GM12878 (cell line): ENCODE measurements at regions not wholly inside any gene's neighbourhood (a gene's known extent, or its start where the extent isn't known, plus 50 kb on each side); places are given as distances from the start of the nearest gene placed in this dataset.

Experiments
- ATAC-seq: fragments of 200-7000 bp; cut with Tn5 transposase; 3 replicates; pipeline ENCODE4 v1.9.1; 2020; ENCODE audit warnings: mild to moderate bottlenecking, moderate library complexity
- BruUV-seq: library from RNA; stranded (reverse); fragments of 400-500 nt; replicated peaks from 2 replicates; lab custom pipeline; 2021; lab: Mats Ljungman, UMichigan
- CTCF ChIA-PET: fragments of 300-600 bp; sonication (Branson Sonifier 250); formaldehyde crosslinking; extraction: SDS; loops from one replicate; lab custom pipeline; 2021; ENCODE audit warnings: inconsistent platforms; lab: Yijun Ruan, JAX
- POLR2A ChIA-PET: fragments of 350-600 bp; formaldehyde crosslinking; extraction: SDS; loops from one replicate; lab custom pipeline; 2021; ENCODE audit warnings: inconsistent platforms; lab: Charles Lee
- RAD21 ChIA-PET: fragments of 300-600 bp; sonication (Branson Sonifier 250); formaldehyde crosslinking; loops from one replicate; lab custom pipeline; 2023; ENCODE audit warnings: antibody characterized with exemption; ENCODE audit not compliant: unreplicated experiment; lab: Charles Lee
- SMC1A ChIA-PET: fragments of 300-600 bp; sonication (Branson Sonifier 250); formaldehyde crosslinking; loops from one replicate; lab custom pipeline; 2023; ENCODE audit not compliant: unreplicated experiment, uncharacterized antibody; lab: Charles Lee
- DNase-seq: peaks from one replicate; pipeline ENCODE4 v3.0.0-alpha.2; 2011; ENCODE audit warnings: low read depth, low spot score
- FAIRE-seq: peaks from 3 replicates; lab custom pipeline; 2011; peaks lifted over from hg19 to GRCh38; lab: Jason Lieb, UNC
- H2AFZ ChIP-seq: 2 replicates; pipeline ENCODE4 v1.6.0; 2011; ENCODE audit warnings: low read depth, low read length, control low read depth; ENCODE audit not compliant: control insufficient read depth
- H3K27ac ChIP-seq: 2 replicates; pipeline ENCODE4 v1.5.1; 2011; ENCODE audit warnings: control low read depth; ENCODE audit not compliant: control insufficient read depth, insufficient read depth
- H3K27me3 ChIP-seq, 2 experiments: replicated peaks in 1 of 2; 2 replicates each; pipeline versions ENCODE4 v1.6.0 to v1.6.1; 2011; ENCODE audit warnings: low read length in 1 of 2; ENCODE audit not compliant: control insufficient read depth in 2 of 2, insufficient read depth in 2 of 2
- H3K36me3 ChIP-seq, 2 experiments: 2 replicates each; pipeline ENCODE4 v1.5.1; 2011; ENCODE audit warnings: low read length in 1 of 2; ENCODE audit not compliant: control insufficient read depth in 2 of 2, insufficient read depth in 2 of 2
- H3K4me1 ChIP-seq: 2 replicates; pipeline ENCODE4 v1.6.1; 2011; ENCODE audit warnings: mild to moderate bottlenecking, low read length, moderate library complexity, mixed read lengths; ENCODE audit not compliant: control insufficient read depth, insufficient read depth
- H3K4me2 ChIP-seq: 2 replicates; pipeline ENCODE4 v1.6.0; 2011; ENCODE audit warnings: control low read depth; ENCODE audit not compliant: control insufficient read depth, insufficient read depth
- H3K4me3 ChIP-seq: fragments of 200-600 bp; sonication (generic); 2 replicates; pipeline ENCODE4 v1.5.1; 2016
- H3K79me2 ChIP-seq: 2 replicates; pipeline ENCODE4 v1.6.0; 2011; ENCODE audit warnings: low read length; ENCODE audit not compliant: control insufficient read depth, insufficient read depth
- H3K9ac ChIP-seq: 2 replicates; pipeline ENCODE4 v1.8.0; 2011; ENCODE audit warnings: low read length, control low read depth, mixed read lengths; ENCODE audit not compliant: control insufficient read depth, insufficient read depth
- H3K9me3 ChIP-seq: replicated peaks from 3 replicates; pipeline ENCODE4 v1.5.1; 2011; ENCODE audit warnings: mild to moderate bottlenecking, low read length; ENCODE audit not compliant: control insufficient read depth, insufficient read depth
- H4K20me1 ChIP-seq: 2 replicates; pipeline ENCODE4 v1.6.0; 2011; ENCODE audit not compliant: control insufficient read depth, insufficient read depth
- CHD2 ChIP-seq: IDR thresholded peaks from 2 replicates; pipeline ENCODE4 v1.6.1; 2011; ENCODE audit warnings: low read depth, low read length, improper control_type of control experiment, borderline replicate concordance
- EGR1 ChIP-seq, 2 experiments: IDR thresholded peaks; 1 replicate in 1 of 2; 2 replicates in 1 of 2; pipeline ENCODE4 v1.6.1; 2011 to 2012; ENCODE audit warnings: low read depth in 2 of 2, low read length in 2 of 2, borderline replicate concordance in 1 of 2, mild to moderate bottlenecking in 1 of 2, moderate library complexity in 1 of 2
- ETV6 ChIP-seq, 2 experiments: fragments of 450-650 bp in 1 of 2; IDR thresholded peaks in 1 of 2; conservative IDR thresholded peaks in 1 of 2; 2 replicates each; pipeline ENCODE4 v1.6.1; 2014; ENCODE audit warnings: antibody characterized with exemption in 1 of 2, borderline replicate concordance in 1 of 2, low read depth in 1 of 2, mild to moderate bottlenecking in 1 of 2, moderate library complexity in 1 of 2
- HCFC1 ChIP-seq: fragments of 150-350 bp; IDR thresholded peaks from 2 replicates; pipeline ENCODE4 v1.6.1; 2014; ENCODE audit warnings: low read length
- KDM1A ChIP-seq: fragments of 200-600 bp; sonication (generic); IDR thresholded peaks from 2 replicates; pipeline ENCODE4 v1.6.1; 2016; ENCODE audit warnings: borderline replicate concordance
- MYC ChIP-seq: IDR thresholded peaks from 2 replicates; pipeline ENCODE4 v1.6.1; 2011; ENCODE audit warnings: mild to moderate bottlenecking, low read length, moderate library complexity, inconsistent platforms; ENCODE audit not compliant: insufficient read depth, insufficient replicate concordance, insufficient read length, severe bottlenecking
- NR2C2 ChIP-seq: IDR thresholded peaks from 2 replicates; pipeline ENCODE4 v1.6.1; 2011; ENCODE audit warnings: borderline replicate concordance, low read depth; ENCODE audit not compliant: control insufficient read depth, insufficient read length
- SMARCA5 ChIP-seq: fragments of 450-650 bp; IDR thresholded peaks from 2 replicates; pipeline ENCODE4 v1.6.1; 2017; ENCODE audit warnings: mild to moderate bottlenecking
- ZNF217 ChIP-seq: fragments of 450-650 bp; IDR thresholded peaks from 2 replicates; pipeline ENCODE4 v1.6.1; 2017; ENCODE audit warnings: antibody characterized with exemption, mild to moderate bottlenecking
- WGBS: methylation state at CpG from one replicate; pipeline ENCODE4 v1.1.6; 2016; ENCODE audit warnings: low lambda C conversion rate; ENCODE audit not compliant: insufficient replicate concordance, insufficient coverage; ENCODE audit errors: missing lambda C conversion rate; 5-methylcytosine and 5-hydroxymethylcytosine counted together
- in situ Hi-C: fragments of 300-500 bp; cut with MboI; formaldehyde crosslinking; loops from 9 replicates; pipeline ENCODE4 v1.14.3; 2018; ENCODE audit warnings: mixed read lengths
- intact Hi-C: fragments of 100-400 bp; cut with micrococcal nuclease; formaldehyde crosslinking; loops from one replicate; pipeline ENCODE4 v1.14.2; 2022; ENCODE audit not compliant: unreplicated experiment
- TF ChIP-seq, protein P1 (sequence below): fragments of 450-650 bp; formaldehyde crosslinking; IDR thresholded peaks from 2 replicates; pipeline ENCODE4 v1.5.0; 2022; ENCODE audit warnings: mild to moderate bottlenecking, missing genetic modification characterization
- TF ChIP-seq, protein P2 (sequence below): fragments of 450-650 bp; IDR thresholded peaks from 2 replicates; pipeline ENCODE4 v1.6.1; 2017; ENCODE audit warnings: mild to moderate bottlenecking, low read depth, inconsistent platforms; ENCODE audit not compliant: poor library complexity, severe bottlenecking

DNA sequence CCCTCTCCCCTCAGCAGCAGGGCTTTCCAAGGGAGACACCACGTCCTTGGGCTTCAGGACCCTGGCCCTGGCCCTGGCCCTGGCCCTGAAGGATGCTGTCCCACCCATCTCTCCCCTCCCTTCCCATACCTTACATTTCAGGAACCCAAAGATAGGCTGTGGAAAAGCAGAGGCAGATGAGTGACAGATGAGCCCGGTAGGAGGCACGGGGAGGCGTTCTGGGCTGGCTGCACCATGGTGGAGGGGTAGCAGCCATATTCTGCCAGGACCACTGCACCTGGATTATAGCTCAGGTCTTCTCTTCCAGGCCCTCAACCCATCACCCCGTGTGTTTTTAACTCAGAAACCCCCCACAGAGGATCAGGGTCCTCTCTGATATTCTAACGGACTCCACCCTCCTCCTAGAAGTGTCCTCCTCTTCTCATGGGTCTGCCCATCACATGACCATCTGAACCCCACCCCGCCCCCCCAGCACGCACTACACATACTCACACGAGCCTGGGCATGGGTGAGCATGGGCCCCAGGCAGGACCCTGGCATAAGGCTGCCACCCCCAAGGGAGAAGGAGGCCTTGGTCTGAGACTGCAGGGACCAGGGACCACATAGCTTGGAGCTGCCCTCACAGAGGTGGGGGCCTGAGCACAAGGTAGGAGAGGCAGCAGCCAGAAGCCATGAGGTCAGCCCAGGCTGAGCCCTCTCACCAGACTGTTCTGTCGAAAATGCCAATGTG, 220.8 kb upstream of the CDH4 start:
- no peaks in the 10 kb centered on the region for H3K36me3 ChIP-seq
- TF ChIP-seq ZNF217: no peak
- TF ChIP-seq NR2C2: no peak
- TF ChIP-seq, protein P1, sequence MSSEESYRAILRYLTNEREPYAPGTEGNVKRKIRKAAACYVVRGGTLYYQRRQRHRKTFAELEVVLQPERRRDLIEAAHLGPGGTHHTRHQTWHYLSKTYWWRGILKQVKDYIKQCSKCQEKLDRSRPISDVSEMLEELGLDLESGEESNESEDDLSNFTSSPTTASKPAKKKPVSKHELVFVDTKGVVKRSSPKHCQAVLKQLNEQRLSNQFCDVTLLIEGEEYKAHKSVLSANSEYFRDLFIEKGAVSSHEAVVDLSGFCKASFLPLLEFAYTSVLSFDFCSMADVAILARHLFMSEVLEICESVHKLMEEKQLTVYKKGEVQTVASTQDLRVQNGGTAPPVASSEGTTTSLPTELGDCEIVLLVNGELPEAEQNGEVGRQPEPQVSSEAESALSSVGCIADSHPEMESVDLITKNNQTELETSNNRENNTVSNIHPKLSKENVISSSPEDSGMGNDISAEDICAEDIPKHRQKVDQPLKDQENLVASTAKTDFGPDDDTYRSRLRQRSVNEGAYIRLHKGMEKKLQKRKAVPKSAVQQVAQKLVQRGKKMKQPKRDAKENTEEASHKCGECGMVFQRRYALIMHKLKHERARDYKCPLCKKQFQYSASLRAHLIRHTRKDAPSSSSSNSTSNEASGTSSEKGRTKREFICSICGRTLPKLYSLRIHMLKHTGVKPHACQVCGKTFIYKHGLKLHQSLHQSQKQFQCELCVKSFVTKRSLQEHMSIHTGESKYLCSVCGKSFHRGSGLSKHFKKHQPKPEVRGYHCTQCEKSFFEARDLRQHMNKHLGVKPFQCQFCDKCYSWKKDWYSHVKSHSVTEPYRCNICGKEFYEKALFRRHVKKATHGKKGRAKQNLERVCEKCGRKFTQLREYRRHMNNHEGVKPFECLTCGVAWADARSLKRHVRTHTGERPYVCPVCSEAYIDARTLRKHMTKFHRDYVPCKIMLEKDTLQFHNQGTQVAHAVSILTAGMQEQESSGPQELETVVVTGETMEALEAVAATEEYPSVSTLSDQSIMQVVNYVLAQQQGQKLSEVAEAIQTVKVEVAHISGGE: no peak
- no peak for TF ChIP-seq SMARCA5
- TF ChIP-seq, protein P2, sequence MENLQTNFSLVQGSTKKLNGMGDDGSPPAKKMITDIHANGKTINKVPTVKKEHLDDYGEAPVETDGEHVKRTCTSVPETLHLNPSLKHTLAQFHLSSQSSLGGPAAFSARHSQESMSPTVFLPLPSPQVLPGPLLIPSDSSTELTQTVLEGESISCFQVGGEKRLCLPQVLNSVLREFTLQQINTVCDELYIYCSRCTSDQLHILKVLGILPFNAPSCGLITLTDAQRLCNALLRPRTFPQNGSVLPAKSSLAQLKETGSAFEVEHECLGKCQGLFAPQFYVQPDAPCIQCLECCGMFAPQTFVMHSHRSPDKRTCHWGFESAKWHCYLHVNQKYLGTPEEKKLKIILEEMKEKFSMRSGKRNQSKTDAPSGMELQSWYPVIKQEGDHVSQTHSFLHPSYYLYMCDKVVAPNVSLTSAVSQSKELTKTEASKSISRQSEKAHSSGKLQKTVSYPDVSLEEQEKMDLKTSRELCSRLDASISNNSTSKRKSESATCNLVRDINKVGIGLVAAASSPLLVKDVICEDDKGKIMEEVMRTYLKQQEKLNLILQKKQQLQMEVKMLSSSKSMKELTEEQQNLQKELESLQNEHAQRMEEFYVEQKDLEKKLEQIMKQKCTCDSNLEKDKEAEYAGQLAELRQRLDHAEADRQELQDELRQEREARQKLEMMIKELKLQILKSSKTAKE: no peak
- no peak for TF ChIP-seq KDM1A
- TF ChIP-seq MYC: no peak
- TF ChIP-seq CHD2: no peak
- no peak for TF ChIP-seq ETV6 (conservative IDR thresholded peaks at IDR 0.05 in 1 of 2, IDR thresholded peaks at IDR 0.05 in 1 of 2; ENCODE audit: borderline replicate concordance in 1 of 2, low read depth in 1 of 2)
- TF ChIP-seq HCFC1: no peak
- TF ChIP-seq EGR1 (IDR thresholded peaks at IDR 0.05; ENCODE audit: borderline replicate concordance in 1 of 2, low read depth in 2 of 2, low read length in 2 of 2): no peak
- TF ChIP-seq, all 136 proteins: peak for 0
- H4K20me1 ChIP-seq: no peaks in the 10 kb centered on the region
- H3K27ac ChIP-seq: no peak overlapping the region
- H3K9me3 ChIP-seq: no peaks in the 10 kb centered on the region; the same call in 2 of the 3 replicates
- ChIA-PET RAD21 (no interaction called here), POLR2A (no interaction called here), CTCF (no interaction called here), SMC1A (no interaction called here)
- ATAC-seq (no peak), DNase-seq (no peak), FAIRE-seq (no peak)
- no peak overlapping the region for H3K9ac ChIP-seq
- no peaks in the 10 kb centered on the region for H3K79me2 ChIP-seq
- H3K27me3 ChIP-seq: no peaks in the 10 kb centered on the region
- H3K4me3 ChIP-seq: no peak overlapping the region
- BruUV-seq: no TSS peak
- H3K4me2 ChIP-seq: no peak overlapping the region
- no peaks in the 10 kb centered on the region for H3K4me1 ChIP-seq
- H2AFZ ChIP-seq: no peak overlapping the region
- in situ Hi-C loops: no loop called here
- WGBS: 13% methylated on average over 10 of the region's 10 CpGs
- intact Hi-C loops: no loop called here
